HFFc6 (cell line): ENCODE measurements at regions not wholly inside any gene's neighbourhood (a gene's known extent, or its start where the extent isn't known, plus 50 kb on each side); places are given as distances from the start of the nearest gene placed in this dataset.

Experiments used
- DNase-seq: peaks from one replicate; pipeline ENCODE4 v3.0.0-alpha.2; 2018
- H3K27ac Mint-ChIP-seq: 2 replicates; pipeline ENCODE4 v1.8.0; 2020; ENCODE audit warnings: mild to moderate bottlenecking, mixed read lengths
- H3K27me3 Mint-ChIP-seq: 2 replicates; pipeline ENCODE4 v1.8.0; 2021; ENCODE audit warnings: mild to moderate bottlenecking, moderate library complexity, mixed read lengths; ENCODE audit not compliant: insufficient read depth
- H3K36me3 Mint-ChIP-seq: 2 replicates; pipeline ENCODE4 v1.8.0; 2021; ENCODE audit warnings: low read depth, mixed read lengths
- H3K4me1 Mint-ChIP-seq: 2 replicates; pipeline ENCODE4 v1.8.0; 2020; ENCODE audit warnings: low read depth, mixed read lengths
- H3K4me3 Mint-ChIP-seq: 2 replicates; pipeline ENCODE4 v1.8.0; 2020; ENCODE audit warnings: mild to moderate bottlenecking, moderate library complexity, mixed read lengths
- H3K9me3 Mint-ChIP-seq: 2 replicates; pipeline ENCODE4 v1.8.0; 2020; ENCODE audit warnings: mild to moderate bottlenecking, mixed read lengths
- TF ChIP-seq, protein P1 (sequence below): fragments of 200-600 bp; sonication (generic); IDR thresholded peaks from 2 replicates; pipeline ENCODE4 v1.5.0; 2021; ENCODE audit warnings: antibody characterized with exemption, mild to moderate bottlenecking

DNA sequence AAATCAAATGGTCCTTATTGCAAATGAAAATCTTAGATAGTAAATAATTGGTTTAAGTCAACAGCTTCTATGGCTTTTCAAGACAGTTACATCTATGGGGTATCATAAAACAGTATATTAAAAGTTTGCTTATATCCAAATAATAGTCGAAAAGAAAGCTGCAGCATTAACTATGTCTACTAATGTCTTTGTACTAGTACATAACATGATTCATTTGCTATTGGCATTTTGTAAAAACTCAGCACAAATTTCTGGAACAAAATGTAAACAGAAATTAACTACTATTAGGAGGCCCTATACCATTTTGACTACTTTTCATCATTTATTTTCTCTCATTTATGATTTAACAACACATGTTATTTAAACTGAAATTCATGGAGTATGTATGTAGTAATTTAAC is 1435.2 kb upstream of the PRR20A start:
- H3K4me3 Mint-ChIP-seq, result no peak overlapping the region
- H3K9me3 Mint-ChIP-seq, result peaks cover 7% of the 10 kb centered on the region
- TF ChIP-seq, protein P1, sequence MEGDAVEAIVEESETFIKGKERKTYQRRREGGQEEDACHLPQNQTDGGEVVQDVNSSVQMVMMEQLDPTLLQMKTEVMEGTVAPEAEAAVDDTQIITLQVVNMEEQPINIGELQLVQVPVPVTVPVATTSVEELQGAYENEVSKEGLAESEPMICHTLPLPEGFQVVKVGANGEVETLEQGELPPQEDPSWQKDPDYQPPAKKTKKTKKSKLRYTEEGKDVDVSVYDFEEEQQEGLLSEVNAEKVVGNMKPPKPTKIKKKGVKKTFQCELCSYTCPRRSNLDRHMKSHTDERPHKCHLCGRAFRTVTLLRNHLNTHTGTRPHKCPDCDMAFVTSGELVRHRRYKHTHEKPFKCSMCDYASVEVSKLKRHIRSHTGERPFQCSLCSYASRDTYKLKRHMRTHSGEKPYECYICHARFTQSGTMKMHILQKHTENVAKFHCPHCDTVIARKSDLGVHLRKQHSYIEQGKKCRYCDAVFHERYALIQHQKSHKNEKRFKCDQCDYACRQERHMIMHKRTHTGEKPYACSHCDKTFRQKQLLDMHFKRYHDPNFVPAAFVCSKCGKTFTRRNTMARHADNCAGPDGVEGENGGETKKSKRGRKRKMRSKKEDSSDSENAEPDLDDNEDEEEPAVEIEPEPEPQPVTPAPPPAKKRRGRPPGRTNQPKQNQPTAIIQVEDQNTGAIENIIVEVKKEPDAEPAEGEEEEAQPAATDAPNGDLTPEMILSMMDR, result no peak
- H3K36me3 Mint-ChIP-seq, result no peaks in the 10 kb centered on the region
- DNase-seq, result no peak
- H3K4me1 Mint-ChIP-seq, result no peaks in the 10 kb centered on the region
- H3K27me3 Mint-ChIP-seq, result no peaks in the 10 kb centered on the region
- H3K27ac Mint-ChIP-seq, result no peak overlapping the region

DNA sequence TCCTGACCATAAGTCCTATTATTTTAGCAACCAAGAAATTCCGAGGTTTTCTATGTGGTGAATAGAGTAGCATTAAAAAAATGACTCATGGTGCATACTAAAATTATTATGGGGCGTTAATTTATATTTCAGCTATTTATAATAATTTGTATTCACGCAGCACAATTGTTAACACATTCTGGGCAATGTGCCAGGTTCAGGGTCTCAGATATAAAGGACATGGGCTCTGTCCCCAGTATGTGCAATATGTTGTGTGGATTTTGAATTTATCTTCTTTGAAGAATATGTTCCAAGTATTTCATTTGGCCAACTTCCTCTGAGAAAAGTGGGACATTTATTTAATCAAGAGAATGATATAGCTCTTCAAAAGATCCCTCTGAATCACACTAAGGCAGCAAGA is 1434.7 kb upstream of the PRR20A start:
- Mint-ChIP-seq H3K27me3 (no peaks in the 10 kb centered on the region), H3K4me3 (no peak overlapping the region), H3K27ac (no peak overlapping the region), H3K36me3 (no peaks in the 10 kb centered on the region), H3K4me1 (no peaks in the 10 kb centered on the region), H3K9me3 (peaks cover 7% of the 10 kb centered on the region)
- TF ChIP-seq, protein P1, result no peak
- no peak for DNase-seq

DNA sequence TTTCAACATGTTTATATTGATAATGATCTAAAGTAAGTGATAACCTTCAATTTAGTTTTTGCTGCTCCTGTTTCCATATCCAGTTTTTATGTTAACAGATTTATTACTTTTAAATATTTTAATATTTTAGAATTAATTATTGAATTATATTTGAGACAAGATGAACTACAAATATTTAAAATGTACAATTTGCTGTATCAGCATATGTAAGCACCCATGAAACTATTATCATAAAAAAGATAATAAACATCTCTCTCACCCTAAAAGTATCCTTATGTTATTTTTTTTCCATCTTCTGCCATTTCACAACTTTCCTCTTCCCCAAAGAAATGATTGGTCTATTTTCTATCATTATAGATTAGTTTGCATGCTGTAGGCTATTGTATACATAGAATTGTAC is 1426.6 kb upstream of the PRR20A start:
- Mint-ChIP-seq H3K27me3 (no peaks in the 10 kb centered on the region), H3K36me3 (no peaks in the 10 kb centered on the region), H3K27ac (no peak overlapping the region), H3K9me3 (peaks cover 10% of the 10 kb centered on the region), H3K4me1 (no peaks in the 10 kb centered on the region), H3K4me3 (no peak overlapping the region)
- DNase-seq, result no peak
- TF ChIP-seq, protein P1, result no peak

DNA sequence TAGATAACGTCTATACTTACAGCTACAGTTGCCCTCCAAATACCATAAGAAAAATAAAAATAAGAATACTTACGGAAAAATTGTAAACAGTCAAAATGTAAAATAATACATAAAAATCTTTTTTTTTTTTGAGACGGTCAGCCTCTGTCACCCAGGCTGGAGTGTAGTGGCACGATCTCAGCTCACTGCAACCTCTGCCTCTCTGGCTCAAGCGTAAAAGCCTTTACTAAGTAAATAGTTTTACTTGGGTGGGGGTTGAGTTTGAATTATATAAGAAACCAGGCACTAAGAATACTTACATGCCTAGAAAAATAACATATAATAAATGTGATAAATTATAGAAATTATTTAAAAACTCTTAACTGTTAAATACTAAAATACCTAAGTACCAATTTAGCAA is 1413.0 kb upstream of the PRR20A start:
- peaks cover 25% of the 10 kb centered on the region for H3K9me3 Mint-ChIP-seq
- no peak overlapping the region for H3K4me3 Mint-ChIP-seq
- TF ChIP-seq, protein P1, result no peak
- H3K36me3 Mint-ChIP-seq, result no peaks in the 10 kb centered on the region
- no peaks in the 10 kb centered on the region for H3K27me3 Mint-ChIP-seq
- DNase-seq, result no peak
- H3K4me1 Mint-ChIP-seq, result no peaks in the 10 kb centered on the region
- H3K27ac Mint-ChIP-seq, result no peak overlapping the region

DNA sequence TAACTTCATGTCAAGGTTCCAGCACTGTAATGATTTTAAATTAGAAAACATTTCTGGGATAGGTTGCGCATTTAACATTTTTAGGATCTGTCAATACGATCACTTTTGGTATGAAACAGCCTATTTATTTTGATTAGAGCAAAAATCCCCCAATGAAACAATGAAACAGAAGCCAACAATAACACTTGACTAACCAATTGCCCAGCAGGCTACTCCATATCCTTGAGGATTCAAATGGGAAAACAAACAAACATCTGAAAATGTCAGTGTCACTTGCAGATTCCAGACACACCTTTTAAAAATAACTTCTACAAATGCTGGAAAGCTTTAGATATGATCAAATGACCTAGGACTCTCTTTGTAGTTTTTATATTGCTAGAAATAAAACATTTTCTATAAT is 1412.5 kb upstream of the PRR20A start:
- H3K4me1 Mint-ChIP-seq, result no peaks in the 10 kb centered on the region
- H3K9me3 Mint-ChIP-seq, result peaks cover 30% of the 10 kb centered on the region
- no peaks in the 10 kb centered on the region for H3K36me3 Mint-ChIP-seq
- no peak overlapping the region for H3K4me3 Mint-ChIP-seq
- H3K27ac Mint-ChIP-seq, result no peak overlapping the region
- no peak for DNase-seq
- TF ChIP-seq, protein P1, result no peak
- H3K27me3 Mint-ChIP-seq, result no peaks in the 10 kb centered on the region

DNA sequence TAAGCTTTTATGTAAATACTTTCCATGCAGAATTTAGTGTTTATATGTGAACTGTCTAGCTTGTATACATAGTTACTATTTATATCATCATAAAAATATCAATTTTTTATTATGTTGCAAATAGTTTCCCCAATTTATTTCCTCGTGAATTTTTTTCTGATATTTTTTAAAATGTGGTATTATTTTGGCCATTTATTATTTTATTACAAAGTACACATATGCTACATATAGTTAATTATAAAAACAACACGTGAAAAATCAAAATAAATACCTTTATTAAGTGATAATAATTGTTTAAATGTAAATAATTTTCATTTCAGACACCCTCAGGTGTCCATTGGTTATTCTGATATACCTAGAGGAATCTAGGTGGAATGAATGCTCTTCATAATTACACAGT is 1394.9 kb upstream of the PRR20A start:
- TF ChIP-seq, protein P1, result no peak
- H3K27me3 Mint-ChIP-seq, result no peaks in the 10 kb centered on the region
- H3K4me3 Mint-ChIP-seq, result no peak overlapping the region
- H3K4me1 Mint-ChIP-seq, result no peaks in the 10 kb centered on the region
- H3K27ac Mint-ChIP-seq, result no peak overlapping the region
- H3K9me3 Mint-ChIP-seq, result peaks cover 15% of the 10 kb centered on the region
- DNase-seq, result no peak
- H3K36me3 Mint-ChIP-seq, result no peaks in the 10 kb centered on the region
